ENCODE measurements at regions not wholly inside any gene's neighbourhood (a gene's known extent, or its start where the extent isn't known, plus 50 kb on each side); places are given as distances from the start of the nearest gene placed in this dataset.

DNA sequence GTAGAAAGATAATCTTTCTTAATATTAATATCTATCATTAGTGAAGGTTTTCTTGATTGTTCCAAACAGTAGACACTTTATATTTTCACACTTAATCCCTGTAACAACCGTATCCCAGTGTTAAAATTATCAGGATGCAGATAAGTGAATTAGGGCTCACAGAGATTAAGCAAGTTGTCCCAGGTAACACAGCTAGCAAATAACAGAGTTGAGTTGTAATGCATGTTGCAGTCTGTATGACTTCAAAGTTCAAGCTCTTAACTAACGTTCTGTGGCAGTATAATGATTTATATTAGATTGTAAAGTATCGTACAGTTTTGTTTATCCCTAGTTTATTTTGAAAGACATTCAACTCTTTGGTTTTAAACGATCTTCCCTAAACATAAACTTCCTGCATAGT is 517.5 kb downstream of the TFAP2B start:
- no peak for DNase-seq

GRCh38 chr6:51337277-51337676 is 518.6 kb downstream of the TFAP2B start:
- DNase-seq: no peak

DNA sequence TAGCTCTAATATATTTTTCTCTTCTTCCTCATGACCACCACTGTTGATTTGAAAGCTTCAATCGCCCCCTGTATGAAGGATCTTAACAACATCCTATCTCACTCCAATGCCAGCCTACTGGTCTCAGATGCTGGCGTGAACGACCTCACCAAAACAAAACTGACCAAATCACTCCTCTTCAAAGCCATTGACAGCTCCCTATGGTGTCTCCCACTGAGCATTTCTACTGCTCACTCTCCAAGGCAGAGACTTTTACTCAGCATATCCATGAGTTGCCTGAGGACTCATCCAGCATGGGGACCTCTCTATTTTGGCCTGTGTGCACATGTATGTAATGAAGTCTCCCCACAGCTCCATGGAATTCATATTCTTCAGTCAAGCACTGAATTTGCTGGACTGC is 520.4 kb downstream of the TFAP2B start:
- no peak for DNase-seq

- DNase-seq: no peak
These were observed 521.1 kb downstream of the TFAP2B start for GRCh38 chr6:51339728-51340127.

DNA sequence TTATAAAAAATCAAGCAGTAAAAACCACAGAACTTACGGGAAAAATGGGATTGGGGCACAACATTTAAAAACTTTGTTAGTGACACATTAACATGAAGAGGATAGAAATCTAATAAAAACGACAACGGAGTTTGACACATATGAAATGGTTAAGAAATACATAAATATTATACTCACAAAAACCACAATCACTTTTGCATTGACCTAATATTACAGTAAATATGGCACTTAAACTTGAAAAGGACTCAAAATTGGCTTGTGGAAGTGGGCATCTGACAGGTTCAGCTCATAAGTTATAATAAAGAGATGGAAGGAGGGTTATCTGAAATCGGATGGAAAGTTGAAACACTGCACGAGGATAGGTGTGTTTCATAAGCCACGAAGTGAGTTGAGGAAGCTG is 523.7 kb downstream of the TFAP2B start:
- no peak for DNase-seq

- no peak for DNase-seq
These were observed 531.2 kb downstream of the TFAP2B start for GRCh38 chr6:51349857-51350256.

DNA sequence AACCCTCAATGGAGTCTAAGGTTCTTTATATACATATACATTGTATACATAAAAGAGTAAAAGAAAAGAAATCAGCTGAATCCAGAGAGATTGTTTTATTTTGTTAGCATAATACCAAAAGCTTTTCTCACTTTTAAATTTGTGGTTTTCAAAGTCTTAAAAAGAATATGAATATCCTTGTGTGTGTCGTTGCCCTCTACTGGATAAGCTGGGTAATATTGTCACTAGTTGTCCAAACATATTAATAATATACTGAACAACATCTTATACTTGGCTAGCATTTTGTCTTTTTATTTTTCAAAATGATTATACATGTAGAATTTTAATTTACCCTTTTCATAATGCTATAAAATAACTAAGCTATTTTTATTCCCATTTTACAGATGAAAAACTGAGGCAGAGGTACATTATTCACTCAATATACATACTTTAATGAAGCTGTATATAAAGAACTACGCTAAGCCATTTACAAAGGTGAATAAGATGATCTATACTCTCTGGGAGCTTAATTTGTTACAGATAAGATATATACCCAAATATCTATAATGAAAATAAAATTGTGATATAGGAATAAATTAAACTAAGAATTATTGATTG is 531.7 kb downstream of the TFAP2B start:
- no peak for DNase-seq

DNA sequence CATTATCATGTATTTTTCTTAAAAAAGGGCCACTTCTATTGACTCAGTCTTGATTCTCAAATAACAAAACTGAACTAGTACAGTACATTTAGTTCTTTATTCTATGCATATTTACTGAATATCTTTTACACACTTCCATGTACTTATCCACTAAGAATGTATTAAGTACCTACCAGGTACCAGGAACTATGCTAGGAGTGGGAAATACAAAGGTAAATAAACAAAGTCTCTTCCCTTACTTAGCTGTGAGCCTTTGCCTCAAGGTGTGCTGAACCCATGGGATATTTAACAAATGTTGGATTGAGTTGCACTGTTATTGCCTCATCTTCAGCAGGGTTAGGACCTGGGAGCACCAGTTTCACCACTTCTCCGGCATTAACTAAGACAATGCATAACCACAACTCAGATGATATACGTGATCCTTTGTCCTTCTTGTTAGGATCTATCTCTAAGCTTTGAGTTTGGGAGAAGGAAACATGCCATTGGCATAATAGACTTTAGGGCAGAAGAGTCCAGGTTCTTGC is 533.9 kb downstream of the TFAP2B start:
- DNase-seq: no peak

DNA sequence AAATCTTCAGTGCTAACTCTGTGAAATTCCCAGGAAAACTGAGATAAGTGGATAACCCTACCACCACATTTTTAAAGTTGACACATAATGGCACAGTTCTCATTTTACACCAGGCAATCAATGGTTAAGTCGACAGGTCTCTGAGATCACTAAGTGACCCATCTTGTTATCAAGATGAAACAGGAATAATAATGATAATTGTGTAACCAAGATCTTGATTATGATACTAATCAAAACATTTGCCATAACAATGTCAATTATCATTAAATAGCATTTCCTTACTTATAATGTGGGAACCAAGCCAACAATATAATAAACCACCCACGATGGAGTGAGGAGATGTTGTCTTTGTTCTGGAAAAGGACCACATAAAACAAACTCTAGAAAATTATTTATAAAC is 541.6 kb downstream of the TFAP2B start:
- DNase-seq: no peak

DNA sequence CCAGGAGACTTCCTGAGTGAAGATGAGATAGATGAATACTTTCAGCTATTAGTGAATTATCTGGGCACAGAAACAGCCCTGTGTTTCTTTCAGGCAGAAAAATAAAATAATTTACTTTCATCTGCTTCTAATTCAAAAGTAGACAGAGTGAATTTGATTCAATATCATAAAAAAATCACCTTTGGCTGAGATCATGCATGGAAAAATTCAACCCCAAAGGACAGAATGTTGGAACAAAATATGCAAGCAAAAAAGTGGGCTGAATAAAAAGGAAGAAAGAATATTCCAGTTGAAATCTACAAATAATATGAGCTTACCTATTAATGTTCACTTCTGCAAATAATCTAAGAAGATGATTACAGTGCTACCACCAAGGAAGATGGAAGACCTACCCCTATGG is 546.9 kb downstream of the TFAP2B start:
- DNase-seq: no peak

GRCh38 chr6:51369485-51369884 is 550.8 kb downstream of the TFAP2B start:
- no peak for DNase-seq

DNA sequence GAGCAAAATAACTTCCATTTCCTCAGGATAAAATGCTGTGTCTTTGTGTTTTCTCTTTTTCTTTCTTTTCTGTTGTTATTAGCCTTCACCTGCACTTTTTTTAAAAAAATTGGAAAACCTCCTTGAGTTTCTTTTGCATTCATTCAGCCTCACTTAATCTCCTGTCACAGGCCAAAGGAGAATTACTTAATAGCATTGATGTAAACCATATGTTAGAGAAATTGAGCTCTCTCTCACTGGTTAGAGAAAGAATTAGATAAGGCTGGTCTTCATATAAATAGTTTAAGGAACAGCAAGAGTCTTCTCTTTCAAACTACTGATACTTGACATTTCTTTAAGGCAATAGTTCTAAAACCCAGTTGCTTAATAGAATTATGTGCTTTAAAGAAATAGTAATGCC is 564.2 kb downstream of the TFAP2B start:
- DNase-seq: no peak

DNA sequence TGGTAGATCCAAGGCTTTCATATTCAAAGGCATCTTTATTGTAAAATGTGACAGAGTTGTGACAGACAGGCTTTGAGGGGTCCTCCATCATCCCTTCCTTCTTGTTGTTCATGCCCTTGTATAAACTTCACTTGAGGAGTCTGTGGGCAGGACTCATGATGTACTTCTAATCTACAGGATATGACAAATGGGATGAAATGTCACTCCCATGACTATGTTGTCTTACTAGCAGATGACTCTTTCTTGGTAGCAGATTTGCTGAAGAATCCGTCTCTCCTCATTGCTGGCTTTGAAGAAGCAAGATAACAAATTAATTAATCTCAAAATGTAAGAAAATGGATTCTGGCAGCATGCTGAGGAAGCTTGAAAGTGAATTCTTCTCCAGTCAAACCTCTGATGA is 566.1 kb downstream of the TFAP2B start:
- no peak for DNase-seq

DNA sequence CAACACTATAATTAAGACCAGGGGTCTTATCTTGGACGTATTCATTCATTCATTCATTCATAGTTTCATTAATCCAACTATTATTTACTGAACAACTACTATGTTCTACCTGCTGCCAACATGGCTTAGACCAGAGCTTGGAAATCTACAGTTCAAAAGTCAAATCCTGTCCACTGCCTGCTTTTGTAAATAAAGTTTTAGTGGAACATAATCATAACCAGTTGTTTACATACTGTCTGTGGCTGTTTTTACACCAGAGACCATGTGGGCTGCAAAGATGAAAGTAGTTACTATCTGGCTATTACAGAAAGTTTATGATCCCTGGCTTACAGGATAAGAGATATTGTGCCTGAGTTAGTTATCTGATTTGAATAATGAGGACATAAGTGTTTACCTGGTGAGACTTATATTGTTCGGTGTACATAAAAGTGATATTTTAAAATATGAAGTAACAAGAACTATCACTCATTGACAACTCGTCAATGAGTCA is 567.7 kb downstream of the TFAP2B start:
- no peak for DNase-seq

DNA sequence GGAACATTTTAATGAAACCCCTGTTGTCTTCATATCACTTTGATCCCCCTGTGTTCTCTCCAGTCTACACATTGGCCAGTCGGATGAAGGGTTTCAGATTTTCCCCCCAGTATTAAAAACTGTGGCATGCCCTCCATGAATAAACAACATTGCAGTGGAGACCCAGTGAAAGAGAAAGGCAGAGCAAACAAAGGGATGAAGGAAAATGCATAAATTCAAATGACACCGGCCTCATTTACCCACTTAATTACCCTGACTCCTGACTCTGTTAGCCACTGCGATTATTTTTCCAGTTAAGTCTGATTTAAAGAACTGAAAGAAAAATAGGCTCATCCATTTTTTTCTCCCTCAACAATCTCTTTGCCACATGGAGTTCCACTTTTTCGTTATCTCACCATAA is 569.2 kb downstream of the TFAP2B start:
- no peak for DNase-seq

GRCh38 chr6:51394061-51394460 is 575.4 kb downstream of the TFAP2B start:
- no peak for DNase-seq

GRCh38 chr6:51396583-51396982 is 577.9 kb downstream of the TFAP2B start:
- no peak for DNase-seq

- DNase-seq: no peak
These were observed 579.5 kb downstream of the TFAP2B start for GRCh38 chr6:51398064-51398705.

DNA sequence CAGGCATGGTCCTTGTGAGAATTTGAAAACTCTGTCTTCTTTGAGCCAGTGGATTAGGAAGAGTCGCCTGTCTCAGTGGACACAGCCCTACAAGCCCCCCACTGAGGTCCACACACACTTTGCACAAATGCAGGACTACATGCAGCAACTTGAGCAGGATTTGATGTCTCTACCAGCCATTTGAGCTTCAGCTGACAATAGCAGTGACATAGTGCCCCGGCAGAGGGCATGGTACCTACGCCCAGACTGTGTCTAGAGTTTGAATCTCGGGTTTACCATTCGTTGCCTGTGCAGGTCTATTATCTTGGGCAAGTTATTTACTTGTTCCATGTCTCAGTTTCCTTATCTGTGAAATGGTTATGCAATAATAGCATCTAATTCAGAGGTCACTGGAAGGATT is 580.1 kb downstream of the TFAP2B start:
- DNase-seq: no peak

GRCh38 chr6:51410453-51410852 is 591.8 kb downstream of the TFAP2B start:
- DNase-seq: no peak

DNA sequence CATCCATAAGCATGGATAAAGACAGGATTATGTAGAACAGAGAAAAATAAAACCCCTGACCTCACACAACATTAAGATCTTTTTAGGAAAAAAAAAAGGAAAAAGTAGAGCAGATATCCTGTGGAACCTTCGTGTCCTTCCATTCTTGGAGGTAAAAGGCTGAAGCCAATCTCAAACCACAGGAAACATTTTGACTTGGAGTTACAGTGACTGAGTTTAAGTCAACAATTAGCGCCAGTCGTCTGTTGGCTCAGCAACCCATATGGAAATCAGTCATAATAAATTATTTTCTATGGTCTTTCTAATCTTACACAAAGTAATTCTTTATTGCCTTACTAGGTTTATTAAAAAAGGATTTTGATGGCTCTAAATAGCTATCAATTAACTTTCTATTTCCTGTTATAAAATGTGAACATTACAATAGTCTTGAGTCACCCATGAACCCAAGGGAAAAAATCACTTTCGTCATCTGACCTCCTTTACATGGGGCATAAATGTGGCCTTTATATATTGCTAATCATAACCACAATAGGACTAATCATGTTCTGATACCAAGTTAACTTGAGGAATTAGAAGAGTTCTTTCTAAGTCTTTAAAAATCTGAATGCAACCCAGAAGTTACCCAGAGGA is 592.9 kb downstream of the TFAP2B start:
- DNase-seq: no peak

DNA sequence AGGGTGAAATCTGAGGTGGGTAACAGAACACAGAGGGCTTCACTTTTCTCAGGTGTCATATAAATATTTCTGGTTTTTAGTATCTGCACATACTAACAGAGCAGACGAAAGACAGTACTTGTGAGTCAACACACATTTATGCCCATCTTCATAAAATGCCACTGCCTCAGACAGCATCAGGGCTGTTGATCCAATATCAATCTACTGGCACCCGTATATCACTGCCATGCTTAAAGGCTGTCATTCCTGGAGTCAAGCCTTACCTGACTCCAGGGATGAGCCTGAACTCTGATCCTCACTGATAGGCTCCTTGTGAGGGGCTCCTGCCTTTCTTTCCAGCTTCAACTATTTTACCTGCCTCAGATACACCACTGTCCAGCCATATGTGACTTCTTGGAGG is 595.7 kb downstream of the TFAP2B start:
- DNase-seq: no peak

- no peak for DNase-seq
These were observed 596.8 kb downstream of the TFAP2B start for GRCh38 chr6:51415501-51415900.

GRCh38 chr6:51429017-51429712 is 610.5 kb downstream of the TFAP2B start:
- no peak for DNase-seq

All from T1000 (cell line).